ENCODE measurements at regions not wholly inside any gene's neighbourhood (a gene's known extent, or its start where the extent isn't known, plus 50 kb on each side); places are given as distances from the start of the nearest gene placed in this dataset.
"Not testable (repeated sequence)": the region's sequence is repeated elsewhere in the genome, so short reads cannot be mapped to it uniquely, and the experiment has no call there.

- Histone ChIP-seq H3K27me3 (ENCODE audit: control insufficient read depth, insufficient read depth, low read length) (no peaks in the 10 kb centered on the region), H3K4me1 (ENCODE audit: control insufficient read depth, insufficient read depth, low read length) (peaks cover 4% of the 10 kb centered on the region), H3K36me3 (ENCODE audit: control insufficient read depth, insufficient read depth, low read length) (no peaks in the 10 kb centered on the region), H3K9ac (ENCODE audit: low read depth, low read length) (no peak overlapping the region), H3K9me3 (ENCODE audit: control insufficient read depth, insufficient read depth, low read length) (no peaks in the 10 kb centered on the region), H3K4me3 (ENCODE audit: low read depth, low read length) (no peak overlapping the region)
Observed at GRCh38 chr4:160403081-160403480, 1300.2 kb downstream of the RAPGEF2 start.

- Histone ChIP-seq H3K27me3 (ENCODE audit: control insufficient read depth, insufficient read depth, low read length) (no peaks in the 10 kb centered on the region), H3K9ac (ENCODE audit: low read depth, low read length) (no peak overlapping the region), H3K9me3 (ENCODE audit: control insufficient read depth, insufficient read depth, low read length) (no peaks in the 10 kb centered on the region), H3K4me3 (ENCODE audit: low read depth, low read length) (no peak overlapping the region), H3K36me3 (ENCODE audit: control insufficient read depth, insufficient read depth, low read length) (no peaks in the 10 kb centered on the region), H3K4me1 (ENCODE audit: control insufficient read depth, insufficient read depth, low read length) (peaks cover 4% of the 10 kb centered on the region)
Observed at GRCh38 chr4:160406263-160406825, 1303.5 kb downstream of the RAPGEF2 start.

- no peaks in the 10 kb centered on the region for H3K4me1 ChIP-seq (ENCODE audit: control insufficient read depth, insufficient read depth, low read length)
- no peak overlapping the region for H3K9ac ChIP-seq (ENCODE audit: low read depth, low read length)
- no peaks in the 10 kb centered on the region for H3K9me3 ChIP-seq (ENCODE audit: control insufficient read depth, insufficient read depth, low read length)
- H3K4me3 ChIP-seq (ENCODE audit: low read depth, low read length), result no peak overlapping the region
- H3K36me3 ChIP-seq (ENCODE audit: control insufficient read depth, insufficient read depth, low read length), result no peaks in the 10 kb centered on the region
- H3K27me3 ChIP-seq (ENCODE audit: control insufficient read depth, insufficient read depth, low read length), result no peaks in the 10 kb centered on the region
Observed at GRCh38 chr4:160414496-160414895, 1311.6 kb downstream of the RAPGEF2 start.

- no peaks in the 10 kb centered on the region for H3K4me1 ChIP-seq (ENCODE audit: control insufficient read depth, insufficient read depth, low read length)
- H3K9me3 ChIP-seq (ENCODE audit: control insufficient read depth, insufficient read depth, low read length), result no peaks in the 10 kb centered on the region
- H3K4me3 ChIP-seq (ENCODE audit: low read depth, low read length), result no peak overlapping the region
- H3K9ac ChIP-seq (ENCODE audit: low read depth, low read length), result no peak overlapping the region
- no peaks in the 10 kb centered on the region for H3K36me3 ChIP-seq (ENCODE audit: control insufficient read depth, insufficient read depth, low read length)
- H3K27me3 ChIP-seq (ENCODE audit: control insufficient read depth, insufficient read depth, low read length), result no peaks in the 10 kb centered on the region
Observed at GRCh38 chr4:160423879-160424451, 1321.1 kb downstream of the RAPGEF2 start.

GRCh38 chr4:160426233-160426632, 1323.4 kb downstream of the RAPGEF2 start:
- no peaks in the 10 kb centered on the region for H3K27me3 ChIP-seq (ENCODE audit: control insufficient read depth, insufficient read depth, low read length)
- no peaks in the 10 kb centered on the region for H3K9me3 ChIP-seq (ENCODE audit: control insufficient read depth, insufficient read depth, low read length)
- H3K9ac ChIP-seq (ENCODE audit: low read depth, low read length), result no peak overlapping the region
- no peaks in the 10 kb centered on the region for H3K4me1 ChIP-seq (ENCODE audit: control insufficient read depth, insufficient read depth, low read length)
- no peak overlapping the region for H3K4me3 ChIP-seq (ENCODE audit: low read depth, low read length)
- no peaks in the 10 kb centered on the region for H3K36me3 ChIP-seq (ENCODE audit: control insufficient read depth, insufficient read depth, low read length)

GRCh38 chr4:160450876-160451275, 1348.0 kb downstream of the RAPGEF2 start:
- H3K36me3 ChIP-seq (ENCODE audit: control insufficient read depth, insufficient read depth, low read length), result no peaks in the 10 kb centered on the region
- H3K9me3 ChIP-seq (ENCODE audit: control insufficient read depth, insufficient read depth, low read length), result no peaks in the 10 kb centered on the region
- no peaks in the 10 kb centered on the region for H3K4me1 ChIP-seq (ENCODE audit: control insufficient read depth, insufficient read depth, low read length)
- H3K9ac ChIP-seq (ENCODE audit: low read depth, low read length), result no peak overlapping the region
- no peaks in the 10 kb centered on the region for H3K27me3 ChIP-seq (ENCODE audit: control insufficient read depth, insufficient read depth, low read length)
- H3K4me3 ChIP-seq (ENCODE audit: low read depth, low read length), result no peak overlapping the region

GRCh38 chr4:160481696-160482690, 1379.1 kb downstream of the RAPGEF2 start:
- not testable (repeated sequence) for H3K36me3 ChIP-seq (ENCODE audit: control insufficient read depth, insufficient read depth, low read length); H3K27me3 ChIP-seq (ENCODE audit: control insufficient read depth, insufficient read depth, low read length); H3K9ac ChIP-seq (ENCODE audit: low read depth, low read length); H3K4me3 ChIP-seq (ENCODE audit: low read depth, low read length); H3K9me3 ChIP-seq (ENCODE audit: control insufficient read depth, insufficient read depth, low read length); H3K4me1 ChIP-seq (ENCODE audit: control insufficient read depth, insufficient read depth, low read length)

GRCh38 chr4:160485071-160485687, 1382.3 kb downstream of the RAPGEF2 start:
- no peaks in the 10 kb centered on the region for H3K27me3 ChIP-seq (ENCODE audit: control insufficient read depth, insufficient read depth, low read length)
- H3K9me3 ChIP-seq (ENCODE audit: control insufficient read depth, insufficient read depth, low read length), result no peaks in the 10 kb centered on the region
- no peaks in the 10 kb centered on the region for H3K4me1 ChIP-seq (ENCODE audit: control insufficient read depth, insufficient read depth, low read length)
- no peaks in the 10 kb centered on the region for H3K36me3 ChIP-seq (ENCODE audit: control insufficient read depth, insufficient read depth, low read length)
- H3K4me3 ChIP-seq (ENCODE audit: low read depth, low read length), result no peak overlapping the region
- no peak overlapping the region for H3K9ac ChIP-seq (ENCODE audit: low read depth, low read length)

- Histone ChIP-seq H3K36me3 (ENCODE audit: control insufficient read depth, insufficient read depth, low read length) (no peaks in the 10 kb centered on the region), H3K27me3 (ENCODE audit: control insufficient read depth, insufficient read depth, low read length) (no peaks in the 10 kb centered on the region), H3K9me3 (ENCODE audit: control insufficient read depth, insufficient read depth, low read length) (peaks cover 3% of the 10 kb centered on the region), H3K4me1 (ENCODE audit: control insufficient read depth, insufficient read depth, low read length) (no peaks in the 10 kb centered on the region), H3K4me3 (ENCODE audit: low read depth, low read length) (no peak overlapping the region), H3K9ac (ENCODE audit: low read depth, low read length) (no peak overlapping the region)
Observed at GRCh38 chr4:160492181-160492580, 1389.3 kb downstream of the RAPGEF2 start.

GRCh38 chr4:160493206-160493605, 1390.3 kb downstream of the RAPGEF2 start:
- H3K9me3 ChIP-seq (ENCODE audit: control insufficient read depth, insufficient read depth, low read length), result peaks cover 3% of the 10 kb centered on the region
- no peaks in the 10 kb centered on the region for H3K36me3 ChIP-seq (ENCODE audit: control insufficient read depth, insufficient read depth, low read length)
- no peaks in the 10 kb centered on the region for H3K27me3 ChIP-seq (ENCODE audit: control insufficient read depth, insufficient read depth, low read length)
- H3K4me1 ChIP-seq (ENCODE audit: control insufficient read depth, insufficient read depth, low read length), result no peaks in the 10 kb centered on the region
- no peak overlapping the region for H3K9ac ChIP-seq (ENCODE audit: low read depth, low read length)
- no peak overlapping the region for H3K4me3 ChIP-seq (ENCODE audit: low read depth, low read length)

- no peaks in the 10 kb centered on the region for H3K27me3 ChIP-seq (ENCODE audit: control insufficient read depth, insufficient read depth, low read length)
- no peaks in the 10 kb centered on the region for H3K4me1 ChIP-seq (ENCODE audit: control insufficient read depth, insufficient read depth, low read length)
- no peak overlapping the region for H3K4me3 ChIP-seq (ENCODE audit: low read depth, low read length)
- H3K9me3 ChIP-seq (ENCODE audit: control insufficient read depth, insufficient read depth, low read length), result peaks cover 3% of the 10 kb centered on the region
- no peak overlapping the region for H3K9ac ChIP-seq (ENCODE audit: low read depth, low read length)
- H3K36me3 ChIP-seq (ENCODE audit: control insufficient read depth, insufficient read depth, low read length), result no peaks in the 10 kb centered on the region
Observed at GRCh38 chr4:160495356-160495755, 1392.5 kb downstream of the RAPGEF2 start.

Measured in iPS-15b (cell line).